A204.1 (cell line): ENCODE measurements at regions not wholly inside any gene's neighbourhood (a gene's known extent, or its start where the extent isn't known, plus 50 kb on each side); places are given as distances from the start of the nearest gene placed in this dataset.

Experiments
- FAIRE-seq: peaks from 2 replicates; lab custom pipeline; 2012; peaks lifted over from hg19 to GRCh38; lab: Jason Lieb, UNC

DNA sequence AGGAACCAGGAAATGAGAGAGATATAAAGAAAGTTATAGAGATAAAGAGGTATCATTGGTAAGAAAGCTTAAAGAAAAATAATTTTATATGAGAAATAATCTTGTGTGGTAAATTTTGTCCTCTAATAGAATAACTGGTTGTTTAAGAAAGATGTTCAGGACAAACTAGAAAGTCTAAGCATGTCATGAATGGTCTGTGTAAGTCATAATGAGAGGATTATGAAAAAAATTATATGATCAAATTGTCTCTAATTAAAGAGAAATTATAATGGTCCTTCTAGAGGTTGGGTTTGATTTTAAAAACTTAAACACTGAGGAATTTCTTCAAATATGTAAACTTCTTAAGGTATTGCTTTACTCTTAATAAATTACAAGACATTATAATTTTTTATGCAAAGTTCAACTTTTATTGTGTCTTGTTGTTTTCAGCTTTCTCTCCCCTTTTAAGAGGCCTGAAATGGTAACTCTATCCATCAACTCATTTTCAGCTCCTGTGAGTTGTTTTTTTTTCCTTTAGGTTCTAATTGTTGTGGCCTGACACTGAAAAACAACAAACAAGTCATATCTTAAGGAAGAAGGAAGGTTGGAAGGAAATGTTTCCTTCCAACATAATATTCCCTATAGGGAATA, 88.2 kb upstream of the CNOT2 start:
- FAIRE-seq: no peak

DNA sequence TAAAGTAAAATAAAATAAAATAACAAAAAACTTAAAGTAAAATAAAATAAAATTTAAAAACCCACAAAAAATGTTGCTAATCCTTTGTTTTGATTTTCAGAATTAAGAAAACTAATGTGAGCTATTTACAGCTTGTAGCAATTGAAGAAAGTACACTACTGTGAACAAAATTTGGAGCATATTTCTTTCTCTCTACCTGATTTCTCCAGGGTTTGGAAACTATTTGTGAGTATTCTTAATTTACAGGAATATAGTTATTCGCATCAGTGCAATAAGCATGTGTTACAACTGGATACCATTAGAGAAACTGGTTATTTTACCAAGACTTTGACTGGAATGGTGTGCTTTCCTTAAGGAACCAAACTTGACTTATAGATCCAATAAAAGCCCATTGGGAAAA, 86.1 kb upstream of the CNOT2 start:
- FAIRE-seq: no peak

GRCh38 chr12:70165450-70165849, 77.8 kb upstream of the CNOT2 start:
- no peak for FAIRE-seq

- FAIRE-seq: no peak
Measured at GRCh38 chr12:70176290-70176689, 66.9 kb upstream of the CNOT2 start.

DNA sequence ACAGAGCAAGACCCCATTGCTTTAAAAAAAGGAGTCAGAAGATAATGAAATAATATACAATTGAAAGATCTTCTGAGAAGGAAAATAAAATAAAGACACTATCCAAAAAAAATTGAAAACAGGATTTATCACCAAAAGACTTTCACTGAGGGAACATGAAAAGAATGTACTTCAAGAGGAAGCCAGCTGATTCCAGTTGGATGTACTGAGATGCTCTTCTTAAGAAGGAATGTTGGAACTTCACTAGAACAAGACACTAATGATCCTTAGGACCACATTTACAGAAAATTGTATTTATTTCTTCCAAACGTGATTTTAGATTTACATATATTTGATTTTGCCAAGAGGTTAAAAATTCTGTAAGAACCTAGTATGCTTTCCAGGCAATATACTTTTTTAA, 65.6 kb upstream of the CNOT2 start:
- no peak for FAIRE-seq

DNA sequence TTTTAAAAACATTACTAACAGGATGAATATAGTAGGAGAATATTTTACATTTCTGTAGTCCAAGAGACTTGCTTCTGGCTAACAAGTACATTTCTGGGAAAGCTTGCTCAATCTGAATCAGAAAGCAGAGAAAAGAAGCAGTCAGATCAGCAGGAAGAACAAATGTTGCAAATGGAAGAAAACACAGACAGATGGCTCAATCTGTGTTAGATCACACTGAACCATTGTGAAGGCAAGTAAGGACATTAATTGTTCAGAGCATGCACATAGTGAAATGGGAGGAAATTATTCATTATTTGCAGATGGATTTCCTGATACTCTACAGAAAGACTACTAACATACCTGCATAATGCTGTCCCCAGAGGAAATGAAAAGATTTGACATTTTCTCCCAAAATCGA, 65.2 kb upstream of the CNOT2 start:
- no peak for FAIRE-seq

DNA sequence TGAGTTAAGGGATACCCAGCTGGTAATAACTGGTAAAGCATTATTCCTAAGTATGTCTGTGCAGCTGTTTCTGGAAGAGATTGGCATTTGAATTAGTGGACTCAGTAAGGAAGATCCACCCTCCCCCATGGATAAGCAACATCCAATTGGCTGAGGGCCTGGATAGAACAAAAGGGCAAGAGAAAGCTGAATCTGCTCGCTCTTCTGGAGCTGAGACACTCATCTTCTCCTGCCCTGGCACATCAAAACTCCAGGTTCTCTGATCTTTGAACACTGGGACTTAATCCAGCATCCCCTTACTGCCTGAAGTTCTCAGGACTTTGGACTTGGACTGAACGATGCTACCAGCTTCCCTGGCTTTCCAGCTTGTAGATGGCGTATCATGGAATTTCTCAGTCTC, 63.1 kb upstream of the CNOT2 start:
- no peak for FAIRE-seq

DNA sequence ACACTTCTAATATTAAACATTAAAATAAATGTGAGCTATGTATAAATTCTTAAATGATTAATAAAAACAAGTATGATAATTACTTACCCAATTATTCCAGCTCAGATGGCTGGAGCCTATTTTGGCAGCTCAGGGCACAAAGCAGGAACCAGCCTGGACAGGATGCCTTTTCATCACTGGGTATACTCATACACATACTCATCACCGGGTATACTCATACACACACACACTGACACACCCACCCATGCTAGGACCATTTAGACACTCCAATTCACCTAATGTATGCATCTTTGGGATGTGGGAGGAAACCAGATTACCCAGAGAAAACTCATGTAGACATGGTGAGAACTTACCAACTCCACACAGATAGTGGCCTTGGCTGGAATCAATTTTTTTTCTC, 57.9 kb upstream of the CNOT2 start:
- no peak for FAIRE-seq

- no peak for FAIRE-seq
Measured at GRCh38 chr12:70186436-70186835, 56.8 kb upstream of the CNOT2 start.

- no peak for FAIRE-seq
Measured at GRCh38 chr12:70190262-70191010, 52.8 kb upstream of the CNOT2 start.
